Natural killer cell (primary cell): ENCODE measurements at regions not wholly inside any gene's neighbourhood (a gene's known extent, or its start where the extent isn't known, plus 50 kb on each side); places are given as distances from the start of the nearest gene placed in this dataset.

Experiments
- ATAC-seq, 3 donors: fragments of 150-1000 bp in 2 of 3; fragments of 200-7000 bp in 1 of 3; cut with Tn5 transposase; 1 replicate in 1 of 3; 2 replicates in 2 of 3; pipeline ENCODE4 v1.10.0; 2021; ENCODE audit warnings: mild to moderate bottlenecking in 2 of 3, moderate library complexity in 2 of 3
- DNase-seq, 2 donors: peaks; one replicate each; pipeline versions ENCODE4 v3.0.0 to v3.0.0-alpha.2; 2013 to 2021; ENCODE audit warnings: mixed read lengths in 1 of 2
- H3K27ac ChIP-seq: one replicate; pipeline ENCODE4 v1.5.1; 2013; ENCODE audit warnings: mild to moderate bottlenecking, low read length
- H3K27me3 ChIP-seq: one replicate; pipeline ENCODE4 v1.6.1; 2013; ENCODE audit warnings: low read length; ENCODE audit not compliant: control insufficient read depth, insufficient read depth
- H3K36me3 ChIP-seq: one replicate; pipeline ENCODE4 v1.6.1; 2013; ENCODE audit warnings: low read length; ENCODE audit not compliant: control insufficient read depth, insufficient read depth
- H3K4me1 ChIP-seq: one replicate; pipeline ENCODE4 v1.6.1; 2013; ENCODE audit warnings: low read length; ENCODE audit not compliant: control insufficient read depth, insufficient read depth
- H3K4me3 ChIP-seq: one replicate; pipeline ENCODE4 v1.5.1; 2013; ENCODE audit warnings: low read length
- H3K9me3 ChIP-seq: one replicate; pipeline ENCODE4 v1.6.1; 2013; ENCODE audit warnings: low read length; ENCODE audit not compliant: control insufficient read depth, insufficient read depth
- H3K27ac Mint-ChIP-seq, 2 donors: one replicate each; pipeline ENCODE4 v1.8.0; 2022; ENCODE audit warnings: mild to moderate bottlenecking in 2 of 2, mixed read lengths in 2 of 2, moderate library complexity in 1 of 2
- H3K27me3 Mint-ChIP-seq, 2 donors: one replicate each; pipeline ENCODE4 v1.8.0; 2022; ENCODE audit warnings: low read depth in 2 of 2, mixed read lengths in 2 of 2
- H3K36me3 Mint-ChIP-seq: one replicate; pipeline ENCODE4 v1.8.0; 2022; ENCODE audit warnings: mixed read lengths
- H3K4me1 Mint-ChIP-seq, 2 donors: one replicate each; pipeline ENCODE4 v1.8.0; 2022; ENCODE audit warnings: mixed read lengths in 2 of 2
- H3K4me3 Mint-ChIP-seq: one replicate; pipeline ENCODE4 v1.8.0; 2022; ENCODE audit warnings: mild to moderate bottlenecking, moderate library complexity, mixed read lengths
- H3K9me3 Mint-ChIP-seq, 2 donors: one replicate each; pipeline ENCODE4 v1.8.0; 2022; ENCODE audit warnings: mixed read lengths in 2 of 2
- WGBS: methylation state at CpG from one replicate; pipeline ENCODE4 v1.1.7; 2013; ENCODE audit warnings: missing lambda C conversion rate; ENCODE audit not compliant: insufficient coverage; 5-methylcytosine and 5-hydroxymethylcytosine counted together
- intact Hi-C: fragments of 100-400 bp; cut with micrococcal nuclease; formaldehyde crosslinking; loops from one replicate; pipeline ENCODE4 v1.14.2; 2022
- TF ChIP-seq, protein P1 (sequence below): fragments of 200-600 bp; IDR thresholded peaks from one replicate; pipeline ENCODE4 v1.8.0; 2022; ENCODE audit warnings: antibody characterized with exemption

DNA sequence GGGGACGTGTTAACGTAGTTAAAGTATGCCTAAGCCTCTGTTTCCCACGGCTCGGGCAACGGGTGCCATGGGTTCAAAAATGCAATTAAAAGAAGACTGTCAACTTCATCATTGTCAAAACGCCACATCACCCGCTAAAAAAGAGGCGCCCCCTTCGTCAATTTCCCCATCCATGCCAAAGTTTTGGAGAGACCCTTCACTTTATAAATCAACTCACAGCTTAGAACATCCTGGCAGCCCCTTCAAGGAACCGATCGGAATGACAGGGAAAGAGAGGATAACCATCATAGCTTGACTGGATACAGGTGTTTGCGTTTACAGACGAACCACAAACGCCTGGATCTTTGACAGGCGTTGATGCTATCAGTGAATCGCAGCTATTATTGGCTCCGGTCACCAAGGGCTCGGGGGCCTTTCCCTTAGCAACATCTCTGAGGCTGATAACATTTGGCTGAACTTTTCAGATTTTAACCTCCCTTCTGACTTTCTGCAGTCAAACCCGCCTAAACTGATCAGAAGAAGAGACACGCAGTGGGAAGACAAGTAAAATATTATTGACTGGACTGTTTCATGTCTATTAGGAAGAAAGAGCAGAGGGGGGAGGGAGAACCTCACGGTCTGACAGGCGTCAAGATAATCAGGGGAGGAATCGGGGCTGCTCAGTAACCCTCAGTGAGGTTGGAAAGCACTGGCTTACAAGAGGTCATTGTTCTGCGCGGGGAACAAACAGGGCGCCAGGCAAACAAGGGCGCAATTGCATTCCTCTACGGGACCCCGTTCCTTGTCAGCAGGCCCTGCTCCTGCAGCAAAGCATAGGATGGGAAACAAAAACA lies 322.5 kb upstream of the ZNF507 start:
- intact Hi-C loops: no loop called here
- H3K27me3 Mint-ChIP-seq: peaks cover 11 to 17% of the 10 kb centered on the region in 2 donors
- H3K36me3 Mint-ChIP-seq: no peaks in the 10 kb centered on the region
- no peak overlapping the region for H3K4me3 Mint-ChIP-seq
- Histone ChIP-seq H3K9me3 (no peaks in the 10 kb centered on the region), H3K36me3 (no peaks in the 10 kb centered on the region), H3K4me1 (no peaks in the 10 kb centered on the region), H3K27ac (no peak overlapping the region), H3K4me3 (no peak overlapping the region), H3K27me3 (no peaks in the 10 kb centered on the region)
- TF ChIP-seq, protein P1, sequence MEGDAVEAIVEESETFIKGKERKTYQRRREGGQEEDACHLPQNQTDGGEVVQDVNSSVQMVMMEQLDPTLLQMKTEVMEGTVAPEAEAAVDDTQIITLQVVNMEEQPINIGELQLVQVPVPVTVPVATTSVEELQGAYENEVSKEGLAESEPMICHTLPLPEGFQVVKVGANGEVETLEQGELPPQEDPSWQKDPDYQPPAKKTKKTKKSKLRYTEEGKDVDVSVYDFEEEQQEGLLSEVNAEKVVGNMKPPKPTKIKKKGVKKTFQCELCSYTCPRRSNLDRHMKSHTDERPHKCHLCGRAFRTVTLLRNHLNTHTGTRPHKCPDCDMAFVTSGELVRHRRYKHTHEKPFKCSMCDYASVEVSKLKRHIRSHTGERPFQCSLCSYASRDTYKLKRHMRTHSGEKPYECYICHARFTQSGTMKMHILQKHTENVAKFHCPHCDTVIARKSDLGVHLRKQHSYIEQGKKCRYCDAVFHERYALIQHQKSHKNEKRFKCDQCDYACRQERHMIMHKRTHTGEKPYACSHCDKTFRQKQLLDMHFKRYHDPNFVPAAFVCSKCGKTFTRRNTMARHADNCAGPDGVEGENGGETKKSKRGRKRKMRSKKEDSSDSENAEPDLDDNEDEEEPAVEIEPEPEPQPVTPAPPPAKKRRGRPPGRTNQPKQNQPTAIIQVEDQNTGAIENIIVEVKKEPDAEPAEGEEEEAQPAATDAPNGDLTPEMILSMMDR: no peak
- peaks cover 4 to 8% of the 10 kb centered on the region in 2 donors for H3K9me3 Mint-ChIP-seq
- 76% methylated on average over 29 of the region's 29 CpGs for WGBS
- peaks cover 0 to 8% of the 10 kb centered on the region in 2 donors for H3K4me1 Mint-ChIP-seq
- ATAC-seq: no peak
- no peak overlapping the region for H3K27ac Mint-ChIP-seq
- DNase-seq: no peak

GRCh38 chr19:32023564-32023832 lies 321.9 kb upstream of the ZNF507 start:
- intact Hi-C loops: no loop called here
- ATAC-seq (no peak), DNase-seq (no peak)
- Mint-ChIP-seq H3K4me3 (no peak overlapping the region), H3K4me1 (peaks cover 0 to 8% of the 10 kb centered on the region in 2 donors), H3K27me3 (peaks cover 7 to 17% of the 10 kb centered on the region in 2 donors), H3K9me3 (peaks cover 4 to 8% of the 10 kb centered on the region in 2 donors), H3K36me3 (no peaks in the 10 kb centered on the region), H3K27ac (no peak overlapping the region)
- Histone ChIP-seq H3K27ac (no peak overlapping the region), H3K4me3 (no peak overlapping the region), H3K9me3 (no peaks in the 10 kb centered on the region), H3K36me3 (no peaks in the 10 kb centered on the region), H3K4me1 (no peaks in the 10 kb centered on the region), H3K27me3 (no peaks in the 10 kb centered on the region)
- TF ChIP-seq, protein P1: no peak
- WGBS: 69% methylated on average over 6 of the region's 6 CpGs

- Histone ChIP-seq H3K27ac (no peak overlapping the region), H3K36me3 (no peaks in the 10 kb centered on the region), H3K27me3 (no peaks in the 10 kb centered on the region), H3K9me3 (no peaks in the 10 kb centered on the region), H3K4me3 (no peak overlapping the region), H3K4me1 (no peaks in the 10 kb centered on the region)
- ATAC-seq (no peak), DNase-seq (no peak)
- Mint-ChIP-seq H3K9me3 (peaks cover 3 to 5% of the 10 kb centered on the region in 2 donors), H3K4me1 (peaks cover 0 to 8% of the 10 kb centered on the region in 2 donors), H3K27me3 (peaks cover 9 to 10% of the 10 kb centered on the region in 2 donors), H3K4me3 (no peak overlapping the region), H3K27ac (no peak overlapping the region), H3K36me3 (no peaks in the 10 kb centered on the region)
- 88% methylated on average over 6 of the region's 6 CpGs for WGBS
- TF ChIP-seq, protein P1: no peak
- intact Hi-C loops: no loop called here
Observed at GRCh38 chr19:32029235-32029634, 316.2 kb upstream of the ZNF507 start.

- no peaks in the 10 kb centered on the region for H3K9me3 ChIP-seq
- H3K4me3 ChIP-seq: no peak overlapping the region
- TF ChIP-seq, protein P1: no peak
- ATAC-seq: no peak
- no peak for DNase-seq
- Mint-ChIP-seq H3K4me3 (no peak overlapping the region), H3K9me3 (no peaks in the 10 kb centered on the region), H3K27ac (no peak overlapping the region), H3K4me1 (no peaks in the 10 kb centered on the region), H3K27me3 (peaks cover 5 to 19% of the 10 kb centered on the region in 2 donors), H3K36me3 (no peaks in the 10 kb centered on the region)
- no peaks in the 10 kb centered on the region for H3K4me1 ChIP-seq
- H3K27ac ChIP-seq: no peak overlapping the region
- WGBS: 29% methylated on average over 2 of the region's 4 CpGs
- H3K27me3 ChIP-seq: no peaks in the 10 kb centered on the region
- intact Hi-C loops: no loop called here
- H3K36me3 ChIP-seq: no peaks in the 10 kb centered on the region
Observed at GRCh38 chr19:32032561-32032960, 312.8 kb upstream of the ZNF507 start.
